ENCODE measurements at regions not wholly inside any gene's neighbourhood (a gene's known extent, or its start where the extent isn't known, plus 50 kb on each side); places are given as distances from the start of the nearest gene placed in this dataset.
"Not testable (repeated sequence)": the region's sequence is repeated elsewhere in the genome, so short reads cannot be mapped to it uniquely, and the experiment has no call there.

DNA sequence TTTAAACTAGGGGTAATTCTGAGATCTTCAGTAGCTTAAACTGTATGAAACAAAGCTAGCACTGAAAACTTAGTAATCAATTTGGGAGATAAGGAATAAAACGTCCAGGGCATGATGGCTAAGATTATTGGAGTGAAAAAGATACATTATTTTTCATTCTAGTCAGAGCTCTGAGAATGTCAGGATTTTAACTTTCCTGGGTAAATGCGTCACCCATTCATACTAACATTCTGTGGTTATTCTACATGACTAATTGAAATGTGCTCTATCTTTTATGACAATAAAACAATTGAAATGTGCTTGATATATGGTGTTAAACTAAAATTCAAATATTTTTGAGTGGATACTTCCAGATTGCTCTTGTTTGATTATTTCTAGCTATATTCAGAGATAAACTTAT lies 626.0 kb downstream of the EDEM1 start:
- DNase-seq (ENCODE audit: low read depth) = no peak

DNA sequence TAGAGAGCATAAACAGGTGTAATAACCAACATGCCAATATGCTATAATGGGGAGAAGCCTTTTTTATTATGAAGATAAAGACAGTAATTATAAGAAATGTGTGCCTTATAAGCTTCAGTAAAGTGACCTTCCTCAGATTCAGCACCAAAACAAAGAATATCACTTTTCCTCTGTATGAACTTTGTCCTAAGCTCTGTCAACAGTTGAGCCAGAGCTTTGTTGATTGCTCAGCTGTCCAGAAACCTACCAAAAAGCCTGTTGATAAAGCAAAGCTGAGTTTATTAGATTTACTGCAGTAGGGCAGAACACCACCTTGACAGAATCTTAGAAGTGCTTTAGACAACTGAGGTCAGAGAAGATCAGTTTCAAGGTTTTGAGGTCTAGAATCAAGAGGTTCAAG lies 635.3 kb downstream of the EDEM1 start:
- DNase-seq (ENCODE audit: low read depth) = no peak

DNA sequence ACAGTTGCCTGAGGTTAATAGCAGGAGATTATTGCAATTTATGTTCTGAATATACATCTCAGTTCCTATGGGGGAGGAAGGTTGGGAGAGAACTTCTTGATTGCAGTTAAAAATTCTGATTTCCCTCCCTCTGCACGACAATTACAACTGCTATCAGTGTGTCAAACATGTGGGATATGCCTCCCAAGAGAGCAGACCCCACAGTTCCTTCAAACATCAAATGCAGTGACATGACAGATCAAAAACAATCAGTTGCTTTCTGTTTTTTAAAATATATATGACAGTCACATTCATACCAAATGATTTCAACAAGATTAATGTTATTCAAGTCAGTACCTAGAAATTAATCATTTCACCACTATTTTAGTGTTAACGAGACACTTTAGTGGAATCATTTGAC lies 639.0 kb downstream of the EDEM1 start:
- no peak for DNase-seq (ENCODE audit: low read depth)

DNA sequence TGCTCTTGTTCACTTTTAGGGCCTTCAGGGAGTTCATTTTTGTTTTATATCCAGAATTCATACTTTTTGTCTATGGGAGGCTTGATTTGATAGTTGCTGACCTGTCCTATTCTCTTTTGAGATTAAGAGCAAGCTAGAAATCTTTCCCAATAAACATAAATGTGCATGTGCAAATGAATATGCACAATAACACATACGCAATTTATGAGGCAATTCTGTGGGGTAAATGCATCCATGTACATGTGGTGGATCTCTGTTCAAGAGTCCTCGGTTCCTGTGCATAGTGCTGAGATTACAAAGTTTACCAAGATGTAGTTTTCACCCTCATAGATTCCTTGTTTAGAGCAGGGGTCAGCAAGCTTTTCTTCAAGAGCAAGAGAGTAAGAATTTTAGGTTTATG lies 640.7 kb downstream of the EDEM1 start:
- DNase-seq (ENCODE audit: low read depth) = no peak

DNA sequence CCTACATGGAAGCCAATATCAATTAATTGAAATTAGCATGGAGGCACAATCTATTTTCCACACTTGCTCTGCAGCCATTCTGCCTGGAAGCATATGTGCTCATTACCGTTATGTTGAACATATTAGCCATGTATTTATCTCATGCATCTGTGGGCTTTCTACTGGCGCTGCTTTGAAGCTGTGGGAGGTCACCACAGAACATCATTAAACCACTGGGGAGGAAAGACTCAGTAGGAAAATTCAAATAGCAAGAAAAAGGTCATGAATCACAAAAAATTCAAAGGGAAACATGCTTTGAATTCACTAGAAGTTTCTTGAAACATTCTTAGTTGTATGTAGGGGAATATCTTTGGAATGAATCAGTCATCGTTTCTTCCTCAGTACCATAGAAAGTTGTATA lies 652.5 kb downstream of the EDEM1 start:
- no peak for DNase-seq (ENCODE audit: low read depth)

DNA sequence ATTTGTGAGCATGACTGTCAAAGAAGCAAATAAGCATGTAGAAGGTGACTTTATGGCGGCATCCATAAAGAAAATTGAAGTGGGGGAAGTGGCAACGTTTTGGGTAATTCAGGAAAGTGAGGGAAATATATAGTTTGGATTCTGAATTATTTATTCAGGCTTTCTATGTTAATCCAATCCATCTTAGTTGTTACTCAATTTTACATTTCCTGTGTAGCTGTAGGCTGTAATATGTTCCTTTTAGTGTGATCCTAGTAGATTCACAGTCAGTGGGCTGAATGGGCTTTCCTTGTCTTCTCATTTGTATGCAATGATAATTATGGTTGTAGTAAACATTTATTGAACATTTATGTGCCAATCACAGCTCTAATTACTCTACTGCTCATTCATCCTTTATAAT lies 654.1 kb downstream of the EDEM1 start:
- DNase-seq (ENCODE audit: low read depth) = no peak

DNA sequence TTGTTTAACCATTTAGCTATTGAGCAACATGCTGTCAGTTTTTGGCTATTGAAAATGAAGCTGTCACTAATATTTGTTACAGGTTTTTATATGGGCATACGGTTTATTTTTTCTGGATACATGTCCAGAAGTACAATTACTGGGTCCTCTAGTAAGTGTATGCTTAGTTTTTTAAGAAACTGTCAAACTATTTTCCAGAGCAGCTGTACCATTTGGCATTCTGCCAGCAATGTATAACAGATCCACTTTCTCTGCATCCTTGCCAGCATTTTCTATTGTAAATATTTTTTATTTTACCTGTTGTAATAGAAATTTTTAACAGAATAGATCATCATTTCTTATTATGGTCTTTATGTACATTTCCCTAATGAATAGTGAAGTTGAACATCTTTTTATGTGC lies 658.8 kb downstream of the EDEM1 start:
- DNase-seq (ENCODE audit: low read depth) = no peak

DNA sequence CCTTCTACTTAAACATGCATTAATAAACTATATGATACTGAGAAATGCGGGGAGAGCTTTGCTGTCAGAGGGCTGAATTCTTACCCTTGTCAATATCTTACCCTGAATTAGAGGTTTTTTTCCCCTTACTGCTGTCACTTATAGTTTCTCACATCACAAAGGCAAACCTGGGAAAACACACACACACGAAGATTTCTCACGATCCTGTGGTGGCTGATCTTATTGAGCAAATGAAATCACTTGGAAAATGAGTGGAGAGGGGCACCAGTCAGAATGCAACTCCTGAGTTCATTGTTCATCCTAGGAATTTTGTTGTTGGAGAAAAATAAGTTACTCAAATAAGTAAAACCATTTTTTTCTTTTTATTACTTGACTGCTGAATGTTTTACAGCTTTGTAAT lies 673.6 kb downstream of the EDEM1 start:
- no peak for DNase-seq (ENCODE audit: low read depth)

DNA sequence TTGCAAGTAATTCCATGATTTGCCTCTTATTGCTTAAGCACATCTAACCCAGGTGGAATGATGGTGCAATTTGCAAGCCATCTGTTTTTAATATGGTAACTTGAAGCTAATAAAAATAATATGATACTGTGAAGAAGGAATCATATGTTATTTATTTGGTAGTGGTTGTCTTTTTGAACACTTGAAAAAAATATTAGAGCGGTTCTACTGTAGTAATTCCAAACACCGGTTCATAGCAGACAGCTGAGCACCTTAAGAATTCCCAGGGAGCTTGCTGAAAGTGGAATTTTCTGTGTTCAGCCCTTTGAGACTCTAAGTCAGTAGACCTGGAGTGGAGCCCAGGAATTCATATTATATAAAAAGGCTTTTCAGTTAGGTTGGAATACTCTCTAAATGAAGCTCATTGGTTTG lies 687.4 kb downstream of the EDEM1 start:
- DNase-seq (ENCODE audit: low read depth) = no peak

DNA sequence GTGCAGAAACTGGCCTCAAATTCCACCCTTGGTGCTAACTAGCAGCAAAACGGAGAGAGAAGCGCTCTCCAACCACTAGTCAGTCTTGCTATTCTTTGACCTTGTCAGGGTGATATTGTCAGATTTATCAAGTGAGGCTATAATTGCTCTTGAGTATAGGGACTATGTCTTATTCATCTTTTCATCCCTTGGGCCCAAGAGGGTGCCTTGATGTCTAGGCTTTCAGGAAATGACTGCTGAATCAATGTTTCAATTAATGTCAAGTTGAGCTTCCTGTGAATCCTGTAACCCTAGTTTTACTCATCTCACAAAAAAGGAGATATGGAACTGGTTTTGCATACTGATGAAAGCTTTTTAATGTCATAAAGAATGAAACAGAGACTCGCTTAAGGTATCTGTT lies 701.3 kb downstream of the EDEM1 start:
- no peak for DNase-seq (ENCODE audit: low read depth)

DNA sequence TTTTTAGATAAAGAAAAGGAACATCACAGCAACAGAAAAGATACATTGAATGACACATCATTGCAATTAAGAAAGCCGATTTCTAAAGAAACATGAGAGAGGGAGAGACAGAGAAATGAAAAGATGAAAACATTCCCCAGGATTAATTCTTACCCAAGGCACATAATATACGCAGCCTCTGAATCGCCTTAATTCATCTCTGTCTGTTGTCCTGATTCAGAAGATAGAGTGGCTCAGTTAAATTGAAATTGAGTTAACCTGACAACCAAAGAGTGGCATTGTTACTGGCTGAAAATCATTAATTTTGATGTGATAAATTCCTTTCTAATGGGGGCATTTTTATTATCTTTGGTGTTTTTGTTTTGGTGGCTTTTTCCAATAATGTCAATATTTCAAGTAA lies 701.9 kb downstream of the EDEM1 start:
- DNase-seq (ENCODE audit: low read depth) = no peak

DNA sequence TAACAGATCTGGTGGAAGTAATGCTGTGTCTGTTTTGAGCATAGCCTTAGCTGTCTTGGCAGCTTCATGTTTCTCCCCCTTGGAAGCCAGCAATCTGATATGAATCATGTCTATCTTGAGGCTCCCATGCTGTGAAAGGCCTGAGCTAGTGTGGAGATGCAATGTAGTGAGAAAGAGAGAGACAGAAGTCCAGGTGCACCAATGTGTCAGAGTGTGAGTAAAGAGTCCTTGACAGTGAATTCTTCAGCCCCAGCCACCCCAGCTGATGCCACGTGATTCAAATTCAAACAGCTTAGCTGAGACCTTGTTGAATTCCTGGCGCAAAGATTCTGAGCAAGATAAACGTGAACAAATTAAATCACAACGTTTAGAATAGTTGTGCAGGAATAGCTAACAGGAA lies 704.2 kb downstream of the EDEM1 start:
- DNase-seq (ENCODE audit: low read depth) = no peak

DNA sequence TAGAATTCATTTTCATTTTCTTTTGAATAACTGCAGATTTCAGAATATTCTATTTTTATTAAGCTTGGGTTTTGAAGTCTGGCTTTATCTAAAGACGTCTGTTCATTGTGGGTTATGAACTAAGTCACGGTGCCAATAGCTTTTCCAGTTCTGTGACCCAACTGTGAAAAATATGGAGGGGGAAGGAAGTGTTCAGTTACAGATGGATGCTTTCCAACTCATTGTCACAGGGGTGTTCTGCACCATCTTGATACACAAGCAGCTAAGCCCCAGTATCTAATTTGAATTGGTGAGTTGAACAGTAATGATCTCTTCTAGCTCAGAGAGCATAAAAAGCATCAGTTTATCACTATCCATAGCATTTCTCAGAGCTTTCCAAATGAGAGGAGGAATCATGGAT lies 710.6 kb downstream of the EDEM1 start:
- no peak for DNase-seq (ENCODE audit: low read depth)

DNA sequence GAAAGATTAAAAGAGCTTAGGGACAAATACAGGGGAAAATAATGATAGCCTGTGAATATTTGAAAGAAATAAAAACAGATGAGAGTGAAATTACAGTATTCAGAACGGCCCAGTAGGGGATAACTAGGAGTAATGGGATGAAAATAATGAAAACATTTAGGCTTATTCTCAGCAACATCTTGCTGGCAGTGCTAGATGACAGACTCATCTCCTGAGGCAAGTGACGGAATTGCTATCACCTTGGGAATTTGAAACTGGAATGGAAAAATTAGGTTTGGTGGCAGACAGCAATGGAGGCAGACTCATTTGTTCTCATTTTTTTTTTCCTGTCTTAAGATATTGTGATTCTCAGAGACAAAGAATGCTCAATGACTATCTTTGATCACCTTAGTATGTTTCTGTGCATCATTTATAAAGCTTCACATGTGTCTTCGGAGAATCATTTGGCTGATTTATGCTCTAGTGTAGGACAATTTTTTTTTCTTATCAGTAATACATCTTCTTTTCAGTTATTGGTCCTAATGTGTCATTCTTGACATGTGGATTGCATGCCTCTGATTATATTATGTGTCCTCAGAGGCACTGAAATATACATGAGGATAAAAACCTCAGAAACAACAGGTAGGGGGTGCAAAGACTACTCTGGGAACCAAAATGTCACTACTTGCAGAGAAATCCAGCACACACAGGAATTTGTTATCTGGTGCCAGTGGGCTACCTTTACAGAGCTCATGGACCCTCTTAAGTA lies 711.7 kb downstream of the EDEM1 start:
- DNase-seq (ENCODE audit: low read depth) = no peak

DNA sequence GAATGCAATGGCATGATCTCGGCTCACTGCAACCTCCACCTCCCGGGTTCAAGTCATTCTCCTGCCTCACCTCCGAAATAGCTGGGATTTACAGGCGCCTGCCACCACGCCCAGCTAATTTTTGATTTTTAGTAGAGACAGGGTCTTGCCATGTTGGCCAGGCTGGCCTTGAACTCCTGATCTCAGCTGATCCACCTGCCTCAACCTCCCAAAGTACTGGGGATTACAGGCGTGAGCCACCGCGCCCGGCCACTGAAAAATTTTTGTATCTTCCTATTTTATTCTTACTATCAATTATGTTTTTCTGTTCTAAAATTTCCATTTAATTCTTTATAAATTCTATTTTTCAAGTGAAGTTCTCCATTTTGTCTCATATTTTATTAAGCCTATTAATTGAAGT lies 730.4 kb downstream of the EDEM1 start:
- no peak for DNase-seq (ENCODE audit: low read depth)

DNA sequence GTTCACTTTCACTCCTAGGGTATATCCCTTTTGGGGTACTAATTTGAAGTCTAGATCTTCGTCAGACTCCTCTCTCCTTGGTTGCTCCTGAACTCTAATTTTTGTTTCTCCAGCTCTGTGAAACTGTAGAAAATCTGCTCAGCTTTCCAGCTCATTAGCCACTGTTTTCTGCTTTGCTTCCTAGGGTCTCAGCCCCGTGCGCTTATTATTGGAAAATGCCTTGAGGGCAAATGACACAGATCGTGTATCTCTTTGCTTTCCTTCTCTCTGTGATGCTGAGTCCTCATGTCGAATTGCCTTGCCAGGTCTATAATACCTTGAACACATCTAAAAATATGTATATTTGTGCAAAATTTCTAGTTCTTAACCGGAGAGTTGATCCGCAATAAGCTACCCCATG lies 731.1 kb downstream of the EDEM1 start:
- DNase-seq (ENCODE audit: low read depth) = no peak

DNA sequence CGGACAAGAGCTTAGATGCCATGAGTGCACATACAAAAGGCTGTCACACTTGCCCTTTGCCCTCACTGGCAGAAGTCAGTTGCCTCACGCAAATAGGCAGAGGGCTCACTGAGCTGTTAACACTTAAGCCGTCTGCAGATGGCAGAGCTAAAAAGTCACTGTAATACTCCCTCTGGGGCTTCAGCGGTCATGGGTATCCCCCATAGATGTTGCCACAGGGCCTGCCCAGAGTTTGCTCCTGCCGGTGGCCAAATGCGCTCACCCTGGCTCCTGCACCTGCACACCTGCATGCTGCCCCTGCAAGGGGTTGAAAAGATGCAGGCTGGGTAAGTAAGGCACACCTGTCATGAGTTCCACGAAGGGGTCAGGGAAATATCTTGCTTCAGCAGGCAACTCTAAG lies 741.5 kb downstream of the EDEM1 start:
- DNase-seq (ENCODE audit: low read depth) = no peak

DNA sequence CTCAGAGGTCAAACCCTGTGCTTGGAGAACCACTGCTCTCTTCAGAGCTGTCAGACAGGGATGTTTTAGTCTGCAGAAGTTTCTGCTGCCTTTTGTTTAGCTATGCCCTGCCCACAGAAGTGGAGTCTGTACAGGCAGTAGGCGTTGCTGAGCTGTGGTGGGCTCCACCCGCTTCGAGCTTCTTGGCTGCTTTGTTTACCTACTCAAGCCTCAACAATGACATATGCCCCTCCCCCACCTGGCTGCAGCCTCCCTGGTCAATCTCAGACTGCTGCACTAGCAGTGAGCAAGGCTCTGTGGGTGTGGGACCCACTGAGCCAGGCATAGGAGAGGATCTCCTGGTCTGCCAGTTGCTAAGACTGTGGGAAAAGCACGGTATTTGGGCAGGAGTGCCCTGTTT lies 756.6 kb downstream of the EDEM1 start:
- not testable (repeated sequence) for DNase-seq (ENCODE audit: low read depth)

DNA sequence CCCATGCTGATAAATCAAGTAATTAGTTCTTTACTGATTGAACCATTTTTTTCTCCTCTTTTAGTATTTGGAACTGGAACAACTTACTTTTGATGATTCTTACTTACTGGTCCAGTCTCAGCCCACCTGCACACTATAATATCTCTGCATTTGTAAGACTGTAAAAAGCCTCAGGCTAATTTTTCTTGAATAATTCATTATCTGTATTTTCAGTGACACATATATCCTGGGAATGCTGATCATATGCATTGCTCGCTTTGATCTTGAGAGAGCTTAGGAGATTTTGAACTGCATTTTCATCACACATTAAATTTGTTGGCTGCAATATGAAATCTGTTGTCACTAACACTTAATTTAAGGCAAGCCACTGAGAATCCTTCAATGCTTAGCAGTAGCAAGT lies 760.6 kb downstream of the EDEM1 start:
- no peak for DNase-seq (ENCODE audit: low read depth)

DNA sequence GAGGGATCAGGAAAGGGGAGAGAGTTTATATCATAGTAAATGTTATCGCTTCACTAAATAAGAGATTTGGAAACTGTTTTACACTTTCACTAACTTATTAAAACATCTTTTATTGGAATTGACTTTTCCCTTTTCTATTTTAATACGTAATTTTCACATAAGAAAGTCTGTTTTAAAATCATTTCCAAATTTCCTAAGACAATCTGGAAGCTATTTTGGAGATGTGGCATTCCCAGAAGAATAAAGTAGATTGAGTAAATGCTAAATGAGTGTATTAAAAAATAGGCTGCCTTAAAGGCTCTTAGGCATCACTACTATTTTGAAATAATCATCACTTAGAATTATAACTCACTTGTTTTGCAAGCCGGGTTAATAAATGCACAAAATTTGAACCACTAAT lies 763.5 kb downstream of the EDEM1 start:
- no peak for DNase-seq (ENCODE audit: low read depth)

DNA sequence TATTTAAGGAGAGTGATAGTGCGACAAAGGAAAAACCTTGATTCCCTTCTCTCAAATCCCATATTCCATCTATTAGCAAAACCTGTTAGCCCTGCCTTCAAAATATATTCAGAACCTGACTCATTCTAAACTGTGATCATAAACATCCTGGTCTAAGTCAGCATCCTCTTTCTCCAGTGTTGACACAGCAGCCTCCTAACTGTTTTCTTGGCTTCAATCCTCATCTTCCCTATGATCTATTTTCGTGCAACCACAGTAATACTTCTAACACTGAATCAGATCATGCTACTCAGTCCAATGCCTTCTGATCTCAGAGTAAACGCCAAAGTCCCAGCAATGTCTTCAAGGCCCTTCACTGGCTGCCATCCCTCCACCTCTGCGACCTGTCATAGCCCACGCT lies 785.1 kb downstream of the EDEM1 start:
- DNase-seq (ENCODE audit: low read depth) = no peak

DNA sequence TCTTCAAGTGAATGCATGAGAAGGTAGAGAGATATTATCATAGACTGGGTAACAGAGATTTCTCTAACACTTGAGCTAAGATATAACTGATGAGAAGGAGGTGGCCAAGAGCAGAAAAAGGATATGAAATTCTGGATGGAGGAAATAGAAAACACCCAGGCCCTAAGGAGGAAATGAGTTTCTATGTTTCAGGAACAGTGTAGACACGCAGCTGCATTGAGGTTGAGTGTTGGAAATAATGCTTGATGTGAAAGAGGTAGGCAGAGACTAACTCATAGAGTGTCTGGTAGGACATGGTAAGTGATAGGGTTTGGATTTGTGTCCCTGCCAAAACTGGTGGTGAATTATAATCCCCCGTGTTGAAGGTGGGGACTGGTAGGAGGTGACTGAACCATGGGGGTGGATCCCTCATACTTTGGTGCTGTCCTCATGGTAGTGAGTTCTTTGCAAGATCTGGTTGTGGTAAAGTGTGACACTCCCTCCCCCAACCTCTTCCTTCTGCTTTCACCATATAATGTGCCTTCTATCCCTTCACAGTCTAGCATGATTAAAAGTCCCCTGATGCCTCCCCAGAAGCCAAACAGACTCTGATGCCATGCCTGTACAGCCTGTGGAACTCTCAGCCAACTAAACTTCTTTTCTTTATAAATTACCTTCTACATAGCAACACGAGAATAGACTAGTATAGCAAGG lies 787.3 kb downstream of the EDEM1 start:
- DNase-seq (ENCODE audit: low read depth) = no peak

DNA sequence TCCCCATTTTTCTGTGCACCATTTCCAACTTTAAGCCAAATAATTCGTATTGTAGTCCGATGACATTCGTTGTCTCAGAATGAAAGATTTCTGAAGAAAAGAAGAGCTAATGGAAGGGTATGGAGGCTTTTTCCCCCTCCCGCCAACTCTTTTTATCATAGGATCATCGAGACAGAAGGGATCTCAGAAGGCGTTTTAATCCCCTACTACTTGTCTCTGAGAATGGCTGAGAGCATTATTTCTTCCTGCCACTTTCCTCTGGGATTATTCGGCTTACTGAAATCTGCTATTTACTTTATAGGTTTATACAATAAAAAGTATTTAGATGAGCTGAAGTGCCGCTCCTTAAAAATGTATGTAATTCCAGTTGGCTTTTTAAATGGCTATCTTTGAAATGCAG lies 789.8 kb downstream of the EDEM1 start:
- DNase-seq (ENCODE audit: low read depth) = no peak

DNA sequence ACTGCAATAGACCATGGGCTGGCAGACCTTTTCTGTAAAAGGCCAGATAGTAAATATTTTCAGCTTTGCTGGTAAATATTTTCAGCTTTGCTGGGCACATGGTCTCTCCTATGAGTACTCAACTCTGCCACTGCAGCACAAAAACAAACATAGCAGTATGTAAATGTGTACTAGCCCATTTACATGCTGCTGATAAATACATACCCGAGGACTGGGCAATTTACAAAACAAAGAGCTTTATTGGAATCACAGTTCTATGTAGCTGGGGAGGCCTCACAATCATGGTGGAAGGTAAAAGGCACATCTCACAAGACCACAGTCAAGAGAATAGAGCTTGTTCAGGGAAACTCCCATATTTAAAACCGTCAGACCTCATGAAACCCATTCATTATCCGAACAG lies 793.0 kb downstream of the EDEM1 start:
- DNase-seq (ENCODE audit: low read depth) = no peak

All from fibroblast of the conjunctiva (primary cell).